Renal pelvis (tissue), 1 donor: ENCODE measurements at regions not wholly inside any gene's neighbourhood (a gene's known extent, or its start where the extent isn't known, plus 50 kb on each side); places are given as distances from the start of the nearest gene placed in this dataset.

Experiments
- DNase-seq: peaks from one replicate; pipeline ENCODE4 v3.0.0-alpha.2; 2013

GRCh38 chr10:8987712-8988111, 933.2 kb downstream of the GATA3 start:
- DNase-seq: no peak

DNA sequence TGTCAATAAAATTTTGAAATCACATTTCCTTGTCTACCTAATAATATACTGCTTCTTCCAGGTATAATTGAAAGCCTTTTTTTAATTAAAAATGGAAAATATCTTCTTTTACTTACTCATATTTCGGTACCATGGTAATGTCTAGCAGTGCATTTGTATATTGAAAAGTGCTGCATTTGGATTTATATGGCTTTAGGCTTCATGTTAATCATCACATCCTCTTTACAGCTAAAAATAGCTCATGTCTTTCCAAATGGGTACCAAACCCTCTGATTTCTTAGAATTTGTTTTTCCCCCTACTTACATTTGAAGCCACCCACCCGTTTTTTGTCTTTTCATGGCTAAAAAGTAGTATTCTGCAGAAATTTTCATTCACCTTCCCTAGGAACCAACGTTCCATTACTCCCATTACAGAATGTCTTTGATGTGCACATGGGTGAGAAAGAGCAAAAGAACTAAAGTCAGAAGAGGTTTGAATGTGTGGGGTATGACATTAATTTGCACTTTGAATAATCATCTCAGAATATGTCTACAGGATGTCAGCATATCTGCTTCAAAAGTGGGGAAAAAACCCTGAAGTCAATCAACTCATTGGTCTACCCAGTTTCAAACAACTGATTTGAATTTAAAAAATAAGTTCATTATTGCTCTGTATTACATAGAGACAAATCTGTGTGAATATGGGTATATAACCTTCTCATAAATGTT, 935.9 kb downstream of the GATA3 start:
- no peak for DNase-seq

DNA sequence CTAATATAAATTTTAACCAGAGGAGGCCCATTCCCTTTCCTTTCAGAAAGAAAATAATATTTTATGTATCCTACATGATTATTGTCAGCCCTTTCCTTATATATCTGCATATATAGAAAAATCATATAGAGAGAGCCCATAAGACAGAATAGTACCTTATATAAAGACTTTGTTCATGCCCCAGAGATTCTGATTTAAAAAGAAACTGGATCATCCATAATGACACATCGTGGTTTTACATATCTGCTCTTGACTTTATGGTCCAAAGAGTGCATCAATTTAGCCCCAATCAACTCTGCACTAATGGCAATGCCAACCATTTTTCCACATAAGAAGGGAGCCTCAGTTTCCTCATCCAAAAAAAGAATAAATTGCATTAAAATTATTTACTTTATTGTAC, 937.5 kb downstream of the GATA3 start:
- DNase-seq: no peak

DNA sequence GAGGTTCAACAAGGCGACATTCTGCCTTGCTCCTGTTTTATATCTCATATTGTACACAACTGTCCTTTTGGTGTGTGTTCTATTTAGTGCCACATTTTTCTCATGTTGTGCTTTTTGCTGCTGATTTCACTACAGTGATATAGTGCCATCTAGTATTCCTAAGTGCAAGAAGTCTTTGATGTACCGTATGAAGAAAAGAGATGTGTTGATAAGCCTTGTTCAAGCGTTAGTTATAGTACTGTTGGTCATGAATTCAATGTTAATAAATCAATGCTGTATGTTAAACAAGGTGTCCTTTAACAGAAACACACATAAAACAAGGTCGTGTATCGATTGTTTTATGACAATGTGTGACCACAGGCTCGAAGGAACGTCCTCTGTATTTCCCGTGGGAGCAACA, 939.4 kb downstream of the GATA3 start:
- no peak for DNase-seq

DNA sequence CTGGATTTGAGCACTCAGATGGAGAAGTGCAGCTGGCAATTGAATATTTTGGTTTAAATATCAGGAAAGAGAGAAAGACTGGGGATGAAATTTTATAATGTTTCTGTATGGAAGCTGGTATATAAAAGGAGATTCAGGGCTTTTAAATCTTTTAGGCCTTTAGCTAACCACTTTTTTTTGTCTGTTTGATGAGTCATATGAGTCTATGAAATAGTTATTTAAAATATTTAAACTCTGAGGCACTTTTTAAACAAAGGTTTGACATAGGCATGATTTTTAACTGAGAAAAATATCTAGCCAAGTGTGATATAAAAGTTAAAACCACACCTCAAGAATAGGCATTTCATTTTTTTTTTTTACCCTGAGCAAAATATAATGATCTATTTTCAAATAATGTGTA, 944.3 kb downstream of the GATA3 start:
- DNase-seq: no peak

DNA sequence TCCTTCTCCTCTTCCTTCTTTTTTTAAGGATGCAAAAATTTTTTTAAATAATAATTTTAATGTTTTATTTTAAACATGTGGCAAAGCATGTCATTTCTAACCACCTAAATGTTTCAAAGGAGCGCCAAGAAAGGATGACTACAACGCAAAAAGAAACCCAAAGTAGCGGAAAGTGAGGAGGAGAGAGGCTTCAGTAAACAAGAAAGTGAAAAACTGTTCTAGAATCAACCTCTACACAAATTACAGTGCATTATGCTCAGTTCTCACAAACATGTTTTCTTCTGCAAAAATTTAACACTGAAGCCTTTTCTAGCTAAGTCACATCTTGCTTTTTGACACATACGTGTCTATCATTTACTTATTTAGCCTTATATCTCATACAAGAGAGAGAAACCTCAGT, 948.6 kb downstream of the GATA3 start:
- no peak for DNase-seq

DNA sequence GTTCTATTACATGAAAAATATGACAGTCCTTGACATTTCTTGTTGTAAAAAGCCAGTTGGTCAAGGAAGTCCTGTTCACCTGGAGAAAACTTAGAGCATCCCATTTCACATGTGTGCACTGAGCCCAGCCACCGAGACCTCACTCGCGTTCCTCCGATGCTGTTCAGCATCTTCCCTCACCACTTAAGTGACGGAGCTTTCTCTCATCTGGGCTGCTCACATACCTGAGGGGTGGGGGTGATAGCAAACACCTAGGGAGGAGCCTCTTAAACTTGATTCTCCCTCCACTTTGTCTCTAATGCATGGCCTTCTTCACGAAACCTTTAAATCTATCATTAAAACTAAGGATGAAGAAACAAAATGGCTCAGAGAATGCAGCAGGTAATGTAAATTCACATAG, 950.2 kb downstream of the GATA3 start:
- no peak for DNase-seq

GRCh38 chr10:9009505-9009904, 955.0 kb downstream of the GATA3 start:
- no peak for DNase-seq

DNA sequence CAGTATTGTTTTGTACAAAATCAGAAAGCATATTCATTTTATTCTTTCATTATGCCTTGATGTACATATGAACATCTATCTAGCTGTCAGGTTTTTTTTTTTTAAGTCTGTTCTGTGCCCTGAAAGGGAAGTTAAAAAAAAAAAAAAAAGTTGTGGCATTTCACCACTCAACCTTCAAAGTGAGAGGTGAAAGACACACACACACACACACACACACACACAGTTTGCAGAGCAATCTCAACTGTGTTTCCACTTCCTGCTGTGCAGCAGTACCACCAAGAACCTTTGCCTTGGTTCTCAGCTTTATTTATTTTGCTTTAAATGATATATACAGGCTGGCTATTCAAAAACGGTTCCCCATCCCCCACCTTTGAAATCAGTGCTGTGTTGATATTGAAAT, 955.6 kb downstream of the GATA3 start:
- no peak for DNase-seq

GRCh38 chr10:9010931-9011670, 956.6 kb downstream of the GATA3 start:
- DNase-seq: no peak

DNA sequence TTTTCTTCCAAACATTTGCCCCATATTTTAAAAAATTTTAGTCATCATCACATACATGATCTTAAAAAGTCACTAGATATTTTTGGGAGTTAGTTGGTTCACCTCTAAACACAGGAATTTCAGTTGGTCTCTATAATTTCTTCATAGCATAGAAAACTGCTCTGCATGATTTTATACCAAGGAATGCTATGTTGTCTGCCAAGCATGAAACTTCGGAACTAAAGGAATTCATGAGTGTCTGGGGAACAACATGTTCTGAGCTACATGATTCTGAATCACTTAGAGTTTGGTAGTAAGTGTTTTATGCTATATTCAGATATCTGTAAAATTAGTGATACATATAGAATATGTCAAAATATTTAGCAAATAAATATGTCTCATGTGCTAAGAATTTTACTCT, 957.8 kb downstream of the GATA3 start:
- no peak for DNase-seq

- no peak for DNase-seq
These were observed 960.5 kb downstream of the GATA3 start for GRCh38 chr10:9015005-9015404.

DNA sequence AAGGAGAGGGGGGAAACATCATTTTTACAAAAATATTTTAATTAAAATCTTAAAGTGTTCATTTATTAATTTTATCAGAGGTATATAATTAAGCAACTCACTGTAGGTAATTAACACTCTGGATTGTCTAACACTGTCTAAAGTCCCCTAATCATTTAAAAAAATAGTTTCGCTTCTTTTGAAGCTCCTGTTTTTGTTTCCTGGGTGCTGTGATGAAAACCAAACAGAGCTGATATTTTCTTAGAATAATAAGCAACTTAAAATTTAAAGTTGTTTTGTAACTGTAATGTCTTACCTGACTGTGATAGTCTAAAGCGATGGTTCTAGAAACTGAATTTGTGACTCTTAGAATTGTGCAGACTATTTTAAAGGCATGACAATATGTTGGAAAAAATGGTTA, 961.0 kb downstream of the GATA3 start:
- DNase-seq: no peak

DNA sequence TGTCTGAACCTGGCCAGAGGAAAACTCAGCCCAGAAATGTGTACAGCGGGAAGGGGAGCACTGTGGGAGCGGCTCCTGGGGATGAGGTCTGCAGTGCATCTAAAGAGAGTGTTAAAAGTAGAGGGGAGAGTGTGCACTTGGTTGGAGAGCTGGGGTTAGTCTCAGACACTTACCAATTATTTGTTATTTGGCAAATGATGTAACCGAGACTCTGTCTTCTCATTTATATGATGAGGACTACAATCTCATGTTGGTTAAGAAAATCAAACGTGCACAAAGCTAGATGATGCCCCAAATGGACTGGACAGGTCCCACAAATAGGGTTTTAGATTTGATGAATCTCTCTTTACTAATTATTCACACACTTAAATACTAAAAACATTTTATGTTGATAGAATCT, 962.4 kb downstream of the GATA3 start:
- no peak for DNase-seq

DNA sequence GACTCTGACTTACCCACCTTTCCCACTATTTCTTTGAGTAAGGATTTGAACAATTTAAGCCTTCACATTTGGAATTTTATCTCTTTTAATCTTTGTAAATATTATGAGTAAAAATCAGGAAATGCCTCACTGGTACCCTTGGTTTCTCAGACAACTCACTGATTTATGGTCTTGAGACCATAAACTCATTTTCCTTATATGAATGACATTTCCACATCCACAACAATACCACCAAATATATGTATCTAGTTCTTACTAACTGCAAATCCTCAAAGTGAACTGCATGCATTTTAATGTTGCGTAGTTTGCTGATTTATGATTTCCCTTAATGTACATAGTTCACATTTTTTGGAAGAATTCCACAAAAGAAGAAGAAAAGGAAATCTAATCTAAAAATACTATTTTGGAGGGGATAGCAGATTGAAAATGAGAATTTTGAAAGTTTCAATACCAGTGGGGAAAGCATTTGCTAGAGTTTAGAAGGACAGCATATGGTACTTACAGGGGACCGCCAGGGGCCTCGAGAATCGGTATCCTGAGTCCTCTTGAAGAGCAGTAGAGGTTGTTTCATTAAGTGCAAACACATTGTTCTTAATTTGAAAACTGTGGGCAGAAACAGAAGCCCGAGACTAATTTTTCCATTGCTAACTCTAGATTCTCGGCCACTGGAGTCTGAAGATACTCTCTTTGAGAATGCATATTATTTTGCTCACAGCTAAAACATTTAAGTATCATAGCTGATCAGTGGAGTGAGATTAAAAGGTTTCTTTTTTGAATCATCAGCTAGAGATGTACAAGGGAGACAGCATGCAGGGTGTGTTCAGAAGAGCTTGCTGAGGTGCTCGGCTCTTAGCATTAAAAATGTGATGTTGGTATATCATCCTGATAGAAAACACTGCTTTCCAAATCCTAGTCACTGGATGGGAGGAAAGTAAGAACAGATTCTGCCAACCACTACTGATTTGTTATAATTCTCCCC, 964.0 kb downstream of the GATA3 start:
- no peak for DNase-seq

DNA sequence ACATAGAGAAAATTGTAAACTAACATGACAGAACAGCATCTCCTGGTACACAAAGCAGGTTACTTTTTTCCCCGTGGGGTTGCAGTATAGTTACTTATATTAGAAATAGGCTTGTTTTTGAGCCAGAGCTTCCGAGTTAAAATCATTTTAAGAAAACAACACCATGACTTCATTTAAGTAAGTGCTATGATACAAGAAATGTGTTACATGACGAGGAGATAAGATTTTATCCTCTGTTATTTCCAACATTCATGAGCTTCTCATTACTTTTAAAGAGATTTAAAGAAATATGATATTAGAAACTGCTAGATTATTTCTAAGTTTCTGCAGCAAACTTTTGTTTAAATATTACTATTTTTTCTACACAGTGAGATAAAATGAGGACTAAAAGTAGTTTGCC, 968.7 kb downstream of the GATA3 start:
- no peak for DNase-seq

DNA sequence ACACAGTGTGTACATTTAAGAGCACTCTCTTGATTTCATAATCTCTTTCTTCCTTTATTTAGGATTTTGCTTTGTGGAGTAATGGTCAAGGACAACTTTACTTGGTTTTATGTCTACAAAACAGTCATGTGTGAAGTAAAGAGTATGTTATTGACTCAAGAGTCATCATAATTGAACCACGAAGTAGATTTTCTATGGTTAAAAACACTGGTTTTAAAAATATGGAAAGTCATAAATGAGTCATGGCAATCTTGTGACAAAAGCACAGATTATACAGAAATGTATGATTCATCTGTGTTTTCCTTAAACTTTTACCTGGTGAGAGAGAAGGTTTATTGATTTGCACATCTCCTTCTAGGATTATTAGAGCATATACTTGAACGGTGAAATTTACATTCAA, 969.7 kb downstream of the GATA3 start:
- DNase-seq: no peak

GRCh38 chr10:9028231-9028630, 973.7 kb downstream of the GATA3 start:
- DNase-seq: no peak

DNA sequence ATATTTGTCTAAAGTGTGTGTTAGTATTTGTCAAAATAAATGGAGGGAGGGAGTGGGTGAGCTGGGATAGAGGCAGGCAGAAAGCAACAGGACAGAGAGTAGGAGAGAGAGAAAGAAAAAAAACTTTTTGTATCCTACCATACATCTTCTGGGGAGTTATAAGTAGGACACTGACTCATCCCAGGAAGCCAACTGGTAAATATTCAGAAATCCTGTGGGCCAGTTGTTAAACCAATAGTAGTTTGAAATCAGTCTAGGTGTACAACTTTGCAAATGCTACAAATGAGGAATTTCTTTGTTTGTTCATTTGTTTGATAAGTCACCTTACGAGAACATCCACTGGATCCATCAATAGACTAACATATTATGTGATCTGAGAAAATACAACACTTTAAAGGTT, 980.9 kb downstream of the GATA3 start:
- DNase-seq: no peak

- DNase-seq: no peak
These were observed 982.3 kb downstream of the GATA3 start for GRCh38 chr10:9036711-9037204.

- no peak for DNase-seq
These were observed 983.7 kb downstream of the GATA3 start for GRCh38 chr10:9038146-9038714.

GRCh38 chr10:9043466-9043865, 989.0 kb downstream of the GATA3 start:
- peak; percentile 67 for DNase-seq
